Liver (tissue), 8 donors: ENCODE measurements at regions not wholly inside any gene's neighbourhood (a gene's known extent, or its start where the extent isn't known, plus 50 kb on each side); places are given as distances from the start of the nearest gene placed in this dataset.

Source experiments
- DNase-seq: peaks from one replicate; pipeline ENCODE4 v3.0.0-alpha.2; 2017; ENCODE audit warnings: low spot score
- H3K27ac ChIP-seq, 2 donors: one replicate each; pipeline ENCODE4 v1.7.0; 2013; ENCODE audit warnings: inconsistent platforms in 2 of 2, low read length in 2 of 2, control low read depth in 1 of 2, low read depth in 1 of 2, mild to moderate bottlenecking in 1 of 2
- H3K27me3 ChIP-seq, 4 donors: one replicate each; pipeline versions ENCODE4 v1.6.1 to v1.7.0; 2013; ENCODE audit warnings: low read length in 3 of 4, inconsistent platforms in 1 of 4, mild to moderate bottlenecking in 1 of 4, moderate library complexity in 1 of 4; ENCODE audit not compliant: control insufficient read depth in 4 of 4, insufficient read depth in 4 of 4
- H3K36me3 ChIP-seq, 4 donors: one replicate each; pipeline versions ENCODE4 v1.6.1 to v1.7.0; 2013; ENCODE audit warnings: low read length in 3 of 4, mild to moderate bottlenecking in 3 of 4, low read depth in 1 of 4, moderate library complexity in 1 of 4; ENCODE audit not compliant: control insufficient read depth in 4 of 4, insufficient read depth in 3 of 4
- H3K4me1 ChIP-seq, 4 donors: one replicate each; pipeline versions ENCODE4 v1.6.1 to v1.7.0; 2013; ENCODE audit warnings: low read length in 3 of 4, mild to moderate bottlenecking in 3 of 4, moderate library complexity in 1 of 4; ENCODE audit not compliant: control insufficient read depth in 4 of 4, insufficient read depth in 4 of 4
- H3K4me3 ChIP-seq, 3 donors: one replicate each; pipeline versions ENCODE4 v1.6.1 to v1.7.0; 2013; ENCODE audit warnings: low read length in 3 of 3, control low read depth in 1 of 3, low read depth in 1 of 3, mild to moderate bottlenecking in 1 of 3
- H3K9ac ChIP-seq, 2 donors: one replicate each; pipeline ENCODE4 v1.7.0; 2013; ENCODE audit warnings: low read length in 2 of 2, mild to moderate bottlenecking in 2 of 2, moderate library complexity in 2 of 2, control low read depth in 1 of 2, low read depth in 1 of 2
- H3K9me3 ChIP-seq, 4 donors: one replicate each; pipeline versions ENCODE4 v1.6.1 to v1.7.0; 2013; ENCODE audit warnings: low read length in 3 of 4; ENCODE audit not compliant: control insufficient read depth in 4 of 4
- EGR1 ChIP-seq, 2 donors: IDR thresholded peaks; 2 replicates each; pipeline ENCODE4 v1.6.1; 2016 to 2018; ENCODE audit warnings: antibody characterized with exemption in 2 of 2, low read depth in 2 of 2
- FOXA1 ChIP-seq: IDR thresholded peaks from 2 replicates; pipeline ENCODE4 v1.6.1; 2016; ENCODE audit warnings: antibody characterized with exemption
- FOXA2 ChIP-seq: IDR thresholded peaks from 2 replicates; pipeline ENCODE4 v1.6.1; 2016; ENCODE audit warnings: antibody characterized with exemption
- GABPA ChIP-seq, 2 donors: IDR thresholded peaks in 1 of 2; conservative IDR thresholded peaks in 1 of 2; 2 replicates each; pipeline ENCODE4 v1.6.1; 2016; ENCODE audit warnings: antibody characterized with exemption in 2 of 2, mild to moderate bottlenecking in 1 of 2, moderate library complexity in 1 of 2
- HNF4A ChIP-seq, 2 donors: conservative IDR thresholded peaks; 2 replicates each; pipeline ENCODE4 v1.6.1; 2016; ENCODE audit warnings: antibody characterized with exemption in 2 of 2, mild to moderate bottlenecking in 2 of 2
- HNF4G ChIP-seq: IDR thresholded peaks from 2 replicates; pipeline ENCODE4 v1.6.1; 2016; ENCODE audit warnings: antibody characterized with exemption
- JUND ChIP-seq, 2 donors: IDR thresholded peaks; 2 replicates each; pipeline ENCODE4 v1.6.1; 2016; ENCODE audit warnings: antibody characterized with exemption in 2 of 2
- NR2F2 ChIP-seq: IDR thresholded peaks from 2 replicates; pipeline ENCODE4 v1.6.1; 2016; ENCODE audit warnings: antibody characterized with exemption
- RAD21 ChIP-seq, 2 donors: IDR thresholded peaks; 2 replicates each; pipeline ENCODE4 v1.6.1; 2016; ENCODE audit warnings: antibody characterized with exemption in 2 of 2, mild to moderate bottlenecking in 2 of 2
- RXRA ChIP-seq, 2 donors: IDR thresholded peaks; 2 replicates each; pipeline ENCODE4 v1.6.1; 2017 to 2018; ENCODE audit warnings: antibody characterized with exemption in 2 of 2, mild to moderate bottlenecking in 1 of 2
- SP1 ChIP-seq: IDR thresholded peaks from 2 replicates; pipeline ENCODE4 v1.6.1; 2018; ENCODE audit warnings: antibody characterized with exemption, mild to moderate bottlenecking
- TAF1 ChIP-seq: conservative IDR thresholded peaks from 2 replicates; pipeline ENCODE4 v1.6.1; 2016; ENCODE audit warnings: antibody characterized with exemption, mild to moderate bottlenecking
- YY1 ChIP-seq: IDR thresholded peaks from 2 replicates; pipeline ENCODE4 v1.6.1; 2016; ENCODE audit warnings: antibody characterized with exemption, mild to moderate bottlenecking
- WGBS: extraction: QIAGEN DNeasy Blood & Tissue Kit; methylation state at CpG from one replicate; pipeline ENCODE4 v1.1.7; 2013; 5-methylcytosine and 5-hydroxymethylcytosine counted together
- TF ChIP-seq, protein P1 (sequence below): IDR thresholded peaks from 2 replicates; pipeline ENCODE4 v1.6.1; 2016; ENCODE audit warnings: antibody characterized with exemption
- TF ChIP-seq, protein P2 (sequence below): fragments of 150-350 bp; IDR thresholded peaks from 2 replicates; pipeline ENCODE4 v1.5.1; 2017; ENCODE audit warnings: improper control_type of control experiment, low read depth, low read length; ENCODE audit not compliant: missing input control
- TF ChIP-seq, protein P3 (sequence below): IDR thresholded peaks from 2 replicates; pipeline ENCODE4 v1.6.1; 2016; ENCODE audit warnings: antibody characterized with exemption
- TF ChIP-seq, protein P4 (sequence below): IDR thresholded peaks from 2 replicates; pipeline ENCODE4 v1.6.1; 2016; ENCODE audit warnings: antibody characterized with exemption
- TF ChIP-seq, protein P5 (sequence below): IDR thresholded peaks from 2 replicates; pipeline ENCODE4 v1.6.1; 2016; ENCODE audit warnings: antibody characterized with exemption, mild to moderate bottlenecking
- donor health status: healthy.
- donor health status: healthy.
- donor health status: healthy.
- donor health status: healthy.
- donor health status: healthy.

DNA sequence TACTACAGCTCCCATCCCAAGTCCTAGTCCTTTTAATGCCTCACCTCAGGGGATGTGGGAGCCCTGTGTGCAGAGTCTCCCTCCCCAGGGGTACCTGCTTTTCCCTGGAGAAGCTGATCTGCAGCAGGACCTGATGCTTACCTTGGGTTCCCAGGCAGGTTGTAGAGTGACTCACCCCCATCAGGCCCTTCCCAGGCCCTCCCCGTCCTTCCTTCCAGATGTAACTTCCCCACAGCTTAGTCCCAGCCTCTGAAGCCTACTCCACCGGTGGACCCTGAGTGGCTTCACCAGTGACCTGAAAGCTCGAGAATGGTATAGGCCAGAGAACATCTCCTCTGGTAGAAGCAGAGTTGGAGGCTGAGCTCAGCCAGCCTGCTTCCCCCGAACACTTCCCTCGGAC, 254.2 kb upstream of the STT3B start:
- WGBS = 97% methylated on average over 5 of the region's 5 CpGs

DNA sequence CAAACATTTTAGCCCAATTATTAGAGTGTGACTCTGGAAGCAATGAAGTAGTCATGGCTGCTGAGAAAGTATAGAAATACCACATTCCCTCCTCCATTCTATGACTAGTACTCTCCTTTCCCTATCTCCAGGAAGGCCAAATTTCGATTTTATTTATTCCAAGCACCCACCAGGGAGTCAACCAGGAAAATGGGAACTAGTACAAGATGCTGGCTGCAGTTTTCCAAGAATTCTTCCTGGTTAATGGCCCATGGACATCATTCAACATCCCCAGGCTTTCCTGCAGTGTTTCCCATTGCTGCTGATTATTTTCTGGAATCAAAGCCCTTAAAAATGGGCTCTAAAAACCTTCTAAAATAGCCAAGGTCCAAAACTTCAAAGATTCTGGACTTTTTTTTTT, 247.9 kb upstream of the STT3B start:
- WGBS = 89% methylated on average over 1 of the region's 1 CpG
- Histone ChIP-seq H3K27me3 (no peaks in the 10 kb centered on the region), H3K9ac (no peak overlapping the region), H3K4me3 (no peak overlapping the region), H3K9me3 (no peaks in the 10 kb centered on the region), H3K4me1 (peaks cover 0 to 11% (median 6%) of the 10 kb centered on the region in 4 donors), H3K36me3 (no peaks in the 10 kb centered on the region), H3K27ac (no peak overlapping the region)
- TF ChIP-seq GABPA (IDR thresholded peaks at IDR 0.05 in 1 of 2, conservative IDR thresholded peaks at IDR 0.05 in 1 of 2) (no peak), SP1 (no peak), NR2F2 (no peak), RAD21 (IDR thresholded peaks at IDR 0.05) (no peak), TAF1 (no peak), HNF4A (conservative IDR thresholded peaks at IDR 0.05) (no peak), YY1 (no peak), EGR1 (IDR thresholded peaks at IDR 0.05; ENCODE audit: low read depth in 2 of 2) (no peak), RXRA (IDR thresholded peaks at IDR 0.05) (no peak), FOXA2 (no peak)
- TF ChIP-seq, protein P1, sequence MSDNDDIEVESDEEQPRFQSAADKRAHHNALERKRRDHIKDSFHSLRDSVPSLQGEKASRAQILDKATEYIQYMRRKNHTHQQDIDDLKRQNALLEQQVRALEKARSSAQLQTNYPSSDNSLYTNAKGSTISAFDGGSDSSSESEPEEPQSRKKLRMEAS = no peak
- no peak for DNase-seq

More for the DNA sequence above, 254.2 kb upstream of the STT3B start:
- Histone ChIP-seq H3K27me3 (no peaks in the 10 kb centered on the region), H3K4me3 (no peak overlapping the region), H3K27ac (no peak overlapping the region), H3K9me3 (no peaks in the 10 kb centered on the region), H3K4me1 (peaks cover 0 to 11% (median 3%) of the 10 kb centered on the region in 4 donors), H3K9ac (no peak overlapping the region), H3K36me3 (no peaks in the 10 kb centered on the region)
- DNase-seq = no peak
- TF ChIP-seq, protein P2, sequence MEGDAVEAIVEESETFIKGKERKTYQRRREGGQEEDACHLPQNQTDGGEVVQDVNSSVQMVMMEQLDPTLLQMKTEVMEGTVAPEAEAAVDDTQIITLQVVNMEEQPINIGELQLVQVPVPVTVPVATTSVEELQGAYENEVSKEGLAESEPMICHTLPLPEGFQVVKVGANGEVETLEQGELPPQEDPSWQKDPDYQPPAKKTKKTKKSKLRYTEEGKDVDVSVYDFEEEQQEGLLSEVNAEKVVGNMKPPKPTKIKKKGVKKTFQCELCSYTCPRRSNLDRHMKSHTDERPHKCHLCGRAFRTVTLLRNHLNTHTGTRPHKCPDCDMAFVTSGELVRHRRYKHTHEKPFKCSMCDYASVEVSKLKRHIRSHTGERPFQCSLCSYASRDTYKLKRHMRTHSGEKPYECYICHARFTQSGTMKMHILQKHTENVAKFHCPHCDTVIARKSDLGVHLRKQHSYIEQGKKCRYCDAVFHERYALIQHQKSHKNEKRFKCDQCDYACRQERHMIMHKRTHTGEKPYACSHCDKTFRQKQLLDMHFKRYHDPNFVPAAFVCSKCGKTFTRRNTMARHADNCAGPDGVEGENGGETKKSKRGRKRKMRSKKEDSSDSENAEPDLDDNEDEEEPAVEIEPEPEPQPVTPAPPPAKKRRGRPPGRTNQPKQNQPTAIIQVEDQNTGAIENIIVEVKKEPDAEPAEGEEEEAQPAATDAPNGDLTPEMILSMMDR = no peak

DNA sequence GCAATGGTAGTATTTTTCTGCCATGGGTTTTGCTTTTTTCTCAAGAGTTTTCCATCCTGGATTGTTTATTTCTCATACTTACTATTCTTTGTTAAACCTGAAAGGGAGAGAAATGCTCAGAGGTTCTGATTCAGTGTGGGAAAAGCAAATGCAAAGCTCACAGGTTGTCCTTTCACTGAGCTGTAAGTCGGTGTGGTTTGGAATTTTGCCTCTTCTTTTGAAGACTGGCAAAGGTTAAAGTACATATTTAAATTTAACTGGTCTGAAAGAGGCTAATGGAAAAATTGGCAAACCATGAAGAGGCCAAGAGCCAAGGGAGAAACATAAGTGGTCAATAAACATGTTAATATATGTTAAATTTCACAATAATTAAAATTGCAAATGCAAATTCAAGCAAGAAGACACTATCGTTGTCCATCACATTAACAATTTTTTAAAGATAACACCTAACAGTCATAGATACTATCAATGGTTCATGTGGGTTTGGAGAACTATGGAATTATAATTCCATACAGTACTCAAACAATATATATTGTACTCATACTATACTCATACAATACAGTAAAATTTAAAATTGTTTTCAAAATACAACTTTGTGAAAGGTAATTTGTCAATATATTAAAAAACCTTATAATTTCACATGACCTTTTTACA, 246.8 kb upstream of the STT3B start:
- H3K27ac ChIP-seq = no peak overlapping the region
- no peaks in the 10 kb centered on the region for H3K9me3 ChIP-seq
- H3K9ac ChIP-seq = no peak overlapping the region
- no peaks in the 10 kb centered on the region for H3K36me3 ChIP-seq
- H3K27me3 ChIP-seq = no peaks in the 10 kb centered on the region
- H3K4me3 ChIP-seq = no peak overlapping the region
- H3K4me1 ChIP-seq = peaks cover 0 to 11% (median 6%) of the 10 kb centered on the region in 4 donors
- 39% methylated on average over 2 of the region's 2 CpGs for whole genome bisulfite sequencing
- DNase-seq = no peak
- TF ChIP-seq RXRA (IDR thresholded peaks at IDR 0.05) (peak; percentile 46 to 68), FOXA2 (no peak), FOXA1 (no peak), SP1 (peak; percentile 68), HNF4G (no peak), JUND (IDR thresholded peaks at IDR 0.05) (peak in 1 of 2 donors; percentile 68), HNF4A (conservative IDR thresholded peaks at IDR 0.05) (peak; percentile 90 to 95), EGR1 (IDR thresholded peaks at IDR 0.05; ENCODE audit: low read depth in 2 of 2) (peak in 1 of 2 donors; percentile 68), GABPA (IDR thresholded peaks at IDR 0.05 in 1 of 2, conservative IDR thresholded peaks at IDR 0.05 in 1 of 2) (no peak), NR2F2 (no peak), YY1 (peak; percentile 72), RAD21 (IDR thresholded peaks at IDR 0.05) (peak; percentile 35 to 48)
- TF ChIP-seq, protein P3, sequence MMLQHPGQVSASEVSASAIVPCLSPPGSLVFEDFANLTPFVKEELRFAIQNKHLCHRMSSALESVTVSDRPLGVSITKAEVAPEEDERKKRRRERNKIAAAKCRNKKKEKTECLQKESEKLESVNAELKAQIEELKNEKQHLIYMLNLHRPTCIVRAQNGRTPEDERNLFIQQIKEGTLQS = no peak
- TF ChIP-seq, protein P1 = peak; percentile 43
- TF ChIP-seq, protein P4, sequence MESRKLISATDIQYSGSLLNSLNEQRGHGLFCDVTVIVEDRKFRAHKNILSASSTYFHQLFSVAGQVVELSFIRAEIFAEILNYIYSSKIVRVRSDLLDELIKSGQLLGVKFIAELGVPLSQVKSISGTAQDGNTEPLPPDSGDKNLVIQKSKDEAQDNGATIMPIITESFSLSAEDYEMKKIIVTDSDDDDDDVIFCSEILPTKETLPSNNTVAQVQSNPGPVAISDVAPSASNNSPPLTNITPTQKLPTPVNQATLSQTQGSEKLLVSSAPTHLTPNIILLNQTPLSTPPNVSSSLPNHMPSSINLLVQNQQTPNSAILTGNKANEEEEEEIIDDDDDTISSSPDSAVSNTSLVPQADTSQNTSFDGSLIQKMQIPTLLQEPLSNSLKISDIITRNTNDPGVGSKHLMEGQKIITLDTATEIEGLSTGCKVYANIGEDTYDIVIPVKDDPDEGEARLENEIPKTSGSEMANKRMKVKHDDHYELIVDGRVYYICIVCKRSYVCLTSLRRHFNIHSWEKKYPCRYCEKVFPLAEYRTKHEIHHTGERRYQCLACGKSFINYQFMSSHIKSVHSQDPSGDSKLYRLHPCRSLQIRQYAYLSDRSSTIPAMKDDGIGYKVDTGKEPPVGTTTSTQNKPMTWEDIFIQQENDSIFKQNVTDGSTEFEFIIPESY = peak; percentile 60
- TF ChIP-seq, protein P5, sequence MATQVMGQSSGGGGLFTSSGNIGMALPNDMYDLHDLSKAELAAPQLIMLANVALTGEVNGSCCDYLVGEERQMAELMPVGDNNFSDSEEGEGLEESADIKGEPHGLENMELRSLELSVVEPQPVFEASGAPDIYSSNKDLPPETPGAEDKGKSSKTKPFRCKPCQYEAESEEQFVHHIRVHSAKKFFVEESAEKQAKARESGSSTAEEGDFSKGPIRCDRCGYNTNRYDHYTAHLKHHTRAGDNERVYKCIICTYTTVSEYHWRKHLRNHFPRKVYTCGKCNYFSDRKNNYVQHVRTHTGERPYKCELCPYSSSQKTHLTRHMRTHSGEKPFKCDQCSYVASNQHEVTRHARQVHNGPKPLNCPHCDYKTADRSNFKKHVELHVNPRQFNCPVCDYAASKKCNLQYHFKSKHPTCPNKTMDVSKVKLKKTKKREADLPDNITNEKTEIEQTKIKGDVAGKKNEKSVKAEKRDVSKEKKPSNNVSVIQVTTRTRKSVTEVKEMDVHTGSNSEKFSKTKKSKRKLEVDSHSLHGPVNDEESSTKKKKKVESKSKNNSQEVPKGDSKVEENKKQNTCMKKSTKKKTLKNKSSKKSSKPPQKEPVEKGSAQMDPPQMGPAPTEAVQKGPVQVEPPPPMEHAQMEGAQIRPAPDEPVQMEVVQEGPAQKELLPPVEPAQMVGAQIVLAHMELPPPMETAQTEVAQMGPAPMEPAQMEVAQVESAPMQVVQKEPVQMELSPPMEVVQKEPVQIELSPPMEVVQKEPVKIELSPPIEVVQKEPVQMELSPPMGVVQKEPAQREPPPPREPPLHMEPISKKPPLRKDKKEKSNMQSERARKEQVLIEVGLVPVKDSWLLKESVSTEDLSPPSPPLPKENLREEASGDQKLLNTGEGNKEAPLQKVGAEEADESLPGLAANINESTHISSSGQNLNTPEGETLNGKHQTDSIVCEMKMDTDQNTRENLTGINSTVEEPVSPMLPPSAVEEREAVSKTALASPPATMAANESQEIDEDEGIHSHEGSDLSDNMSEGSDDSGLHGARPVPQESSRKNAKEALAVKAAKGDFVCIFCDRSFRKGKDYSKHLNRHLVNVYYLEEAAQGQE = no peak
